ENCODE measurements at regions not wholly inside any gene's neighbourhood (a gene's known extent, or its start where the extent isn't known, plus 50 kb on each side); places are given as distances from the start of the nearest gene placed in this dataset.

DNA sequence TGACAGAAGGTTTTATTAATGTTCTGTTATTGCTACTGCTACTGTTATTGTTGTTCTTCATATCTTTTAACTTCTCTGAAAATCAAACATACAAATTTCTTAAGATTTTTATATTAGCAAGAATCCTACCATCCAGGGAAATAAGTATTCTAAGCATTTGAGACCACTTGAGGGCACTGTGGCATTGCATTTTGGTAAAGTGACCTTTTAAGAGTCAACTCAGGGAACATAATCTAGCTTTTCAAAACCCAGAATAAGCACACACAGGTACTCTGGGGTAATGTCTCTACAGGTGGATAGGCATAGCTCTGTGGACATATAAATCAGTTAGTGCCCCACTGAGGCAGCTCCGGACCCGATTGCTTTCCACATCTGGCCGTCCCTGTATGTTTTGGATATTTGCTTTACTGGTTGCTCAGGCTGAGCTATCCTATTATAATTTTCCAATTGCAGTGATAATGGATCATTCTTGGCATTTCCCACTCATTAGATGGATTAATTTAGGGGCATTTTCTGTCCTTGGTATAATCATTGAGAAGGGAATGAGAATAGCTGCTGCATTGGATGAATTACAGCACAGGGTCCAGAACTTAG is 1425.1 kb upstream of the CDH8 start:
- H3K9me3 Mint-ChIP-seq = peaks cover 17 to 48% (median 20%) of the 10 kb centered on the region in 5 donors
- H3K36me3 ChIP-seq (ENCODE audit: insufficient read depth, low read length) = no peaks in the 10 kb centered on the region
- ChIA-PET POLR2A (no interaction called here), CTCF (no interaction called here)
- H3K4me1 Mint-ChIP-seq = no peaks in the 10 kb centered on the region
- no peak overlapping the region for H3K4me3 ChIP-seq (ENCODE audit: low read length)
- no peaks in the 10 kb centered on the region for H3K9me3 ChIP-seq (ENCODE audit: low read length)
- no peaks in the 10 kb centered on the region for H3K27me3 ChIP-seq (ENCODE audit: insufficient read depth, low read length, poor library complexity, severe bottlenecking)
- H3K27ac ChIP-seq (ENCODE audit: low read depth, low read length) = no peak overlapping the region
- H3K4me3 Mint-ChIP-seq = no peak overlapping the region
- H3K36me3 Mint-ChIP-seq = no peaks in the 10 kb centered on the region
- no peak for DNase-seq
- no peak overlapping the region for H3K27ac Mint-ChIP-seq
- H3K4me1 ChIP-seq (ENCODE audit: insufficient read depth, low read length) = no peaks in the 10 kb centered on the region
- H3K27me3 Mint-ChIP-seq = no peaks in the 10 kb centered on the region

DNA sequence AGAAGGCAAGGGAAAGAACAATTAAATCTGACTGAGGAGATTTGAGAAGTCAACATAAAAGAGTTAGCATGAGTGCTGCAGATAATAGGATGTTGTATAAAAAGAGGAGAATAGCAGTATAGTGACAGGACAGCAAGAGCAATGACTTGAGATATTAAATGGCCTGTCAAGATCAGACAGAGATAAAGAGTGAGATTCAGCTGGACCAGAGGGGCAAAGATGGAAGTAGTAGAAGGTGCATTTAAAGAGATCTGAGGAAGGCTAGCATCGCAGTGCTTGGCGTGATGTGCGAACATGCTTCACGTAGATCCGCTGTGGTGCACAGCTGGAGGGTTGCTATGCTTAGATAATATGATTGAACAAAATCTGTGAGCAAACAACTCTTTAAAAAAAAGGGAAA is 1422.6 kb upstream of the CDH8 start:
- Histone ChIP-seq H3K4me3 (ENCODE audit: low read length) (no peak overlapping the region), H3K9me3 (ENCODE audit: low read length) (no peaks in the 10 kb centered on the region), H3K27me3 (ENCODE audit: insufficient read depth, low read length, poor library complexity, severe bottlenecking) (no peaks in the 10 kb centered on the region), H3K27ac (ENCODE audit: low read depth, low read length) (no peak overlapping the region), H3K4me1 (ENCODE audit: insufficient read depth, low read length) (no peaks in the 10 kb centered on the region), H3K36me3 (ENCODE audit: insufficient read depth, low read length) (no peaks in the 10 kb centered on the region)
- Mint-ChIP-seq H3K4me1 (no peaks in the 10 kb centered on the region), H3K36me3 (no peaks in the 10 kb centered on the region), H3K9me3 (peaks cover 9 to 44% (median 14%) of the 10 kb centered on the region in 5 donors), H3K27ac (no peak overlapping the region), H3K4me3 (no peak overlapping the region), H3K27me3 (no peaks in the 10 kb centered on the region)
- CTCF ChIA-PET = no interaction called here
- no peak for DNase-seq
- POLR2A ChIA-PET = no interaction called here

DNA sequence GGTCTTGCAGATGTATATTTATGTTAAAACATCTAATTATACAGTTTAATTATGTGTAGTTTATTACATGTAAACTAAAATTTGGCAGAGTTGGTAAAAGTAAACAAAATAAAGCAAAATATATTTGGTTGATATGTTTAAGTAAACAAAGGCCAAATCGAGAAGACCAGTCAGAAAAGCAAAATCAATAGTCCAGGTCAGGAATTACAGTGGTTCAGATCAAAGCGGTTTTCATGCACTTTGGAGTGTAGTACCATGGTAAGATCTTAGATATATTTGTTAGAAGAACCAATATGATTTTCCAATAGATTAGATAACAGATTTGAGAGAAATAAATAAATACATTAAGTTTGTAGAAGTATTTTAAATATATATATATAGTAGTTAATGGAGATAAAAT is 1421.6 kb upstream of the CDH8 start:
- Mint-ChIP-seq H3K4me1 (no peaks in the 10 kb centered on the region), H3K36me3 (no peaks in the 10 kb centered on the region), H3K9me3 (peaks cover 4 to 39% (median 16%) of the 10 kb centered on the region in 5 donors), H3K27me3 (no peaks in the 10 kb centered on the region), H3K4me3 (no peak overlapping the region), H3K27ac (no peak overlapping the region)
- no peaks in the 10 kb centered on the region for H3K36me3 ChIP-seq (ENCODE audit: insufficient read depth, low read length)
- CTCF ChIA-PET = no interaction called here
- no peaks in the 10 kb centered on the region for H3K4me1 ChIP-seq (ENCODE audit: insufficient read depth, low read length)
- POLR2A ChIA-PET = no interaction called here
- H3K27me3 ChIP-seq (ENCODE audit: insufficient read depth, low read length, poor library complexity, severe bottlenecking) = no peaks in the 10 kb centered on the region
- H3K9me3 ChIP-seq (ENCODE audit: low read length) = no peaks in the 10 kb centered on the region
- H3K27ac ChIP-seq (ENCODE audit: low read depth, low read length) = no peak overlapping the region
- DNase-seq = no peak
- H3K4me3 ChIP-seq (ENCODE audit: low read length) = no peak overlapping the region

DNA sequence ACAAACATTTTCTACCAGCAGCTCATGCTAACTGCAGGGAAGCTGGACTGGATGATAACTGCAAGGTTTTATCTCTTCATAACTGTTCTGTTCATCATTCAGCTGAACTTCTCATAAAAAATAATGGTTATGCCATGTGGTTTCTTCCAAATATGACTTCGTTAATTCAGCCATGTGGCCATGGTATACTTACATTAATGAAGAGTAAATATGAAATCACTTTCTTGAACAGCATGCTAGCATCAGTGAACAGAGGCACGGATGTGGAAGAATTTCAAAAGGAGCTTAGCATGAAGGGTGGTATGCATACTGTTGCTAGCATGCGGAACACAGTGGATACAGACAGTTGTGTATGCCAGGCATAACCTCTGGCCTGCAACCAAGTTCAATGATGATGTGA is 1417.0 kb upstream of the CDH8 start:
- no peak overlapping the region for H3K4me3 Mint-ChIP-seq
- no peaks in the 10 kb centered on the region for H3K9me3 ChIP-seq (ENCODE audit: low read length)
- ChIA-PET POLR2A (no interaction called here), CTCF (no interaction called here)
- H3K4me3 ChIP-seq (ENCODE audit: low read length) = no peak overlapping the region
- H3K4me1 ChIP-seq (ENCODE audit: insufficient read depth, low read length) = no peaks in the 10 kb centered on the region
- H3K27me3 Mint-ChIP-seq = no peaks in the 10 kb centered on the region
- H3K4me1 Mint-ChIP-seq = no peaks in the 10 kb centered on the region
- H3K36me3 ChIP-seq (ENCODE audit: insufficient read depth, low read length) = no peaks in the 10 kb centered on the region
- H3K36me3 Mint-ChIP-seq = no peaks in the 10 kb centered on the region
- H3K27me3 ChIP-seq (ENCODE audit: insufficient read depth, low read length, poor library complexity, severe bottlenecking) = no peaks in the 10 kb centered on the region
- H3K27ac Mint-ChIP-seq = no peak overlapping the region
- DNase-seq = no peak
- H3K9me3 Mint-ChIP-seq = peaks cover 8 to 39% (median 13%) of the 10 kb centered on the region in 5 donors
- H3K27ac ChIP-seq (ENCODE audit: low read depth, low read length) = no peak overlapping the region

DNA sequence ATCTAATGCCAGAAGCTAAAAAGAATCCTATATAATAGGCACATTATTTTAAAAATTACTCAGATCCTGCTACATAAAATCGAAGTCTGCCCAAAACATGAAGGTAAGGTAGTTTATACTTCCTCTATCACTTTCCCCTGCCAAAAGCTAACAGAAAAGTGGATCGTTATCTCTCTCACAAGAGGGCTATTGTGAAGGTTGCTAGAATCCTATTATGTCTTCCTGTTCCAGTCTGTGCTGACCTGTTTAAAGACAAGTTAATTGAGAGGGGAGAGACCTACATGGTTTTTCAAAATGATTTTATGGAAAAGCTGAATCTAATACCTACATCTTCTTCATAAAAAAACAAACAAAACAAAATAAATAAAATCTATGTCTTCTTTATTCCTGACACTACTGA is 1410.9 kb upstream of the CDH8 start:
- H3K4me3 ChIP-seq (ENCODE audit: low read length) = no peak overlapping the region
- no peak for DNase-seq
- no peak overlapping the region for H3K27ac ChIP-seq (ENCODE audit: low read depth, low read length)
- H3K27me3 ChIP-seq (ENCODE audit: insufficient read depth, low read length, poor library complexity, severe bottlenecking) = no peaks in the 10 kb centered on the region
- no peak overlapping the region for H3K27ac Mint-ChIP-seq
- H3K36me3 Mint-ChIP-seq = no peaks in the 10 kb centered on the region
- H3K4me3 Mint-ChIP-seq = no peak overlapping the region
- H3K4me1 Mint-ChIP-seq = no peaks in the 10 kb centered on the region
- no peaks in the 10 kb centered on the region for H3K9me3 ChIP-seq (ENCODE audit: low read length)
- ChIA-PET CTCF (no interaction called here), POLR2A (no interaction called here)
- H3K27me3 Mint-ChIP-seq = no peaks in the 10 kb centered on the region
- peaks cover 14 to 33% (median 22%) of the 10 kb centered on the region in 5 donors for H3K9me3 Mint-ChIP-seq
- H3K4me1 ChIP-seq (ENCODE audit: insufficient read depth, low read length) = no peaks in the 10 kb centered on the region
- H3K36me3 ChIP-seq (ENCODE audit: insufficient read depth, low read length) = no peaks in the 10 kb centered on the region

DNA sequence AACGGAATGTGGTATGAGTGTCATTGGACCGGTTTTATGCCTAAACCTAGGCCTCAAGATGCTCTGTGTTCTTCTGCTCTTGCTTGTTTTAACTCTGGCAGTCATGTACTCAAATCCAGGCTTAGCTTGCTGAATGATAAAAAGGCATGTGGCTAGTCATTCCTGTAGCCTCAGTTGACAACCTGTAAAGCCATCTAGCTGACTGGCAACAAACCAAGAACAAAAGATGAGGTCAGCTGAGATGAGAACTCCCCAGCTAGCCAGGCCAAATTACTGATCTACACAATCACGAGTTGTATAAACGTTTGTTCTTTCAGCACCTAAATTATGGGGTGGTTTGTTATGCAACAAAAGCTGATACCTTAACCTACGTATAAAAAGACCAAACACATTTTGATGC is 1406.0 kb upstream of the CDH8 start:
- H3K4me1 ChIP-seq (ENCODE audit: insufficient read depth, low read length) = no peaks in the 10 kb centered on the region

DNA sequence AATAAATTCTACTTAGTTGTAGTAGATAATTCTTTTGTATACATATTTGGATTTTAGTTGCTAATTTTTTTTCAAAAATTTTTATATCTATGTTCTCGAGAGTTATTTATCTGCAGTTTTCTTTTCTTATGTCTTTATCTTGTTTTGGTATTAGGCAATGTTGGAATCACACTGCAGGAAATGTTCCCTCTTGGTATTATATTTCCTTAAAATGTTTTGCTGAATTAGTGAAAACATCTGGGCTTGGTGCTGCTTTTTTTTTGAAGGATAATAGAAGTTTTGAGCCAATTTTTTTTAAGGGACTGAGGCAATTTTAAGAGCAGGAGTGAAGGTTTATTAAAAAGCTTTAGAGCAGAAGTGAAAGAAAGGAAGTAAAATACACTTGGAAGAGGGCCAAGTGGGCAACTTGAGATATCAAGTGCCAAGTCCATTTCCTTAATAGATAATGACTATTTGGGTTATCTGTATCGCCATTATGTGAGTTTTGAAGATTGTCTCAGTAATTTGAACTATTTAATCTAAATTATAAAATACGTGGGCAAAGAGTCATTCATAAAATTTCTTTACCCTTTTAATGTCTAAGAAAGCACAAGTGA is 1390.1 kb upstream of the CDH8 start:
- Mint-ChIP-seq H3K36me3 (no peaks in the 10 kb centered on the region), H3K9me3 (peaks cover 8 to 57% (median 17%) of the 10 kb centered on the region in 5 donors), H3K4me1 (no peaks in the 10 kb centered on the region), H3K27me3 (no peaks in the 10 kb centered on the region), H3K4me3 (no peak overlapping the region), H3K27ac (no peak overlapping the region)
- CTCF ChIA-PET = no interaction called here
- no peak overlapping the region for H3K4me3 ChIP-seq (ENCODE audit: low read length)
- no peaks in the 10 kb centered on the region for H3K9me3 ChIP-seq (ENCODE audit: low read length)
- no peak overlapping the region for H3K27ac ChIP-seq (ENCODE audit: low read depth, low read length)
- no peaks in the 10 kb centered on the region for H3K4me1 ChIP-seq (ENCODE audit: insufficient read depth, low read length)
- H3K36me3 ChIP-seq (ENCODE audit: insufficient read depth, low read length) = no peaks in the 10 kb centered on the region
- POLR2A ChIA-PET = no interaction called here
- no peak for DNase-seq
- no peaks in the 10 kb centered on the region for H3K27me3 ChIP-seq (ENCODE audit: insufficient read depth, low read length, poor library complexity, severe bottlenecking)

More for the DNA sequence above, 1406.0 kb upstream of the CDH8 start:
- H3K36me3 Mint-ChIP-seq = no peaks in the 10 kb centered on the region
- no peaks in the 10 kb centered on the region for H3K27me3 ChIP-seq (ENCODE audit: insufficient read depth, low read length, poor library complexity, severe bottlenecking)
- DNase-seq = no peak
- no peak overlapping the region for H3K4me3 ChIP-seq (ENCODE audit: low read length)
- CTCF ChIA-PET = no interaction called here
- no peaks in the 10 kb centered on the region for H3K27me3 Mint-ChIP-seq
- no peak overlapping the region for H3K27ac ChIP-seq (ENCODE audit: low read depth, low read length)
- H3K36me3 ChIP-seq (ENCODE audit: insufficient read depth, low read length) = no peaks in the 10 kb centered on the region
- no peaks in the 10 kb centered on the region for H3K9me3 ChIP-seq (ENCODE audit: low read length)
- POLR2A ChIA-PET = no interaction called here
- no peak overlapping the region for H3K27ac Mint-ChIP-seq
- H3K9me3 Mint-ChIP-seq = peaks cover 14 to 27% (median 21%) of the 10 kb centered on the region in 5 donors
- H3K4me1 Mint-ChIP-seq = no peaks in the 10 kb centered on the region
- H3K4me3 Mint-ChIP-seq = no peak overlapping the region

DNA sequence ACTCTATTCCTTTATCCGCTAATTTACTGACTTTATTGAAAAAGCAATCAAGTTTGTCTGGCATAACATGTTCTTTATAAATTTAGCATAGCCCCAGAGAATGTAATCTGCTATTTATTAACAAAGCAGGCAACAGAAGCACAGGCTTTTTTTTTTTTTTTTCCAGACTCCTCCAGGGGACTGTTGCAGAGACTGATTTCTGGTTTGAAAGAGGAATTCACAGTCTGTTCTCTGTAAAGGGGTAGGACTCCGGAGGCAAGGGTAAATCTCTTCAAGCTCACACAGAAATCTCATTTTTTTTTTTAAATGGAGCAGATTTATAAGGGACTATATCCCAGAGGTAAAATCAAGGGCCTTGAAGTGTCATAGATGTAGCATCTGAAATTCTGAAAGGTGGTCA is 1386.5 kb upstream of the CDH8 start:
- no peaks in the 10 kb centered on the region for H3K27me3 Mint-ChIP-seq
- no peak for DNase-seq
- no peaks in the 10 kb centered on the region for H3K36me3 ChIP-seq (ENCODE audit: insufficient read depth, low read length)
- H3K4me1 Mint-ChIP-seq = no peaks in the 10 kb centered on the region
- H3K27ac Mint-ChIP-seq = no peak overlapping the region
- H3K36me3 Mint-ChIP-seq = no peaks in the 10 kb centered on the region
- H3K9me3 ChIP-seq (ENCODE audit: low read length) = no peaks in the 10 kb centered on the region
- H3K9me3 Mint-ChIP-seq = peaks cover 7 to 66% (median 21%) of the 10 kb centered on the region in 5 donors
- no peak overlapping the region for H3K4me3 Mint-ChIP-seq
- H3K4me3 ChIP-seq (ENCODE audit: low read length) = no peak overlapping the region
- H3K4me1 ChIP-seq (ENCODE audit: insufficient read depth, low read length) = no peaks in the 10 kb centered on the region
- ChIA-PET CTCF (no interaction called here), POLR2A (no interaction called here)
- no peak overlapping the region for H3K27ac ChIP-seq (ENCODE audit: low read depth, low read length)
- H3K27me3 ChIP-seq (ENCODE audit: insufficient read depth, low read length, poor library complexity, severe bottlenecking) = no peaks in the 10 kb centered on the region

Data from CD8-positive, alpha-beta memory T cell (primary cell).